Right lobe of liver (tissue), 6 donors: ENCODE measurements at regions not wholly inside any gene's neighbourhood (a gene's known extent, or its start where the extent isn't known, plus 50 kb on each side); places are given as distances from the start of the nearest gene placed in this dataset.

ENCODE experiments used
- ATAC-seq, 4 donors: fragments of 200-7000 bp; cut with Tn5 transposase; one replicate each; pipeline ENCODE4 v1.9.1; 2020; ENCODE audit warnings: mild to moderate bottlenecking in 4 of 4, moderate library complexity in 4 of 4
- DNase-seq, 3 donors: peaks; one replicate each; pipeline ENCODE4 v3.0.0-alpha.2; 2020
- H3K27ac ChIP-seq, 3 donors: fragments of 200-600 bp; one replicate each; pipeline ENCODE4 v1.8.0; 2022
- H3K27me3 ChIP-seq, 2 donors: fragments of 200-600 bp; one replicate each; pipeline ENCODE4 v1.8.0; 2022
- H3K36me3 ChIP-seq, 4 donors: fragments of 200-600 bp; sonication (generic) in 1 of 4; one replicate each; pipeline versions ENCODE4 v1.5.1 to v1.8.0; 2017 to 2022; ENCODE audit warnings: control low read depth in 1 of 4
- H3K4me1 ChIP-seq, 4 donors: fragments of 200-600 bp; sonication (generic) in 1 of 4; one replicate each; pipeline versions ENCODE4 v1.5.1 to v1.8.0; 2017 to 2022; ENCODE audit warnings: control low read depth in 1 of 4
- H3K4me3 ChIP-seq, 3 donors: fragments of 200-600 bp; one replicate each; pipeline ENCODE4 v1.8.0; 2022
- H3K9me3 ChIP-seq, 4 donors: fragments of 200-600 bp; sonication (generic) in 1 of 4; one replicate each; pipeline versions ENCODE4 v1.5.1 to v1.8.0; 2017 to 2022; ENCODE audit warnings: control low read depth in 1 of 4
- CTCF ChIP-seq, 4 donors: fragments of 200-600 bp in 3 of 4; fragments of 450-650 bp in 1 of 4; IDR thresholded peaks; one replicate each; pipeline versions ENCODE4 v1.5.1 to v1.8.0; 2016 to 2022; ENCODE audit warnings: antibody characterized with exemption in 4 of 4, mild to moderate bottlenecking in 2 of 4
- POLR2A ChIP-seq: fragments of 450-650 bp; IDR thresholded peaks from one replicate; pipeline ENCODE4 v1.6.1; 2017; ENCODE audit warnings: antibody characterized with exemption, mild to moderate bottlenecking
- WGBS: methylation state at CpG from one replicate; pipeline ENCODE4 v1.1.6; 2018; ENCODE audit warnings: low coverage, low lambda C conversion rate; ENCODE audit not compliant: insufficient coverage; ENCODE audit errors: missing lambda C conversion rate; 5-methylcytosine and 5-hydroxymethylcytosine counted together
- intact Hi-C, 2 donors: fragments of 100-400 bp; cut with DNase I; formaldehyde crosslinking; loops; one replicate each; pipeline versions ENCODE4 v1.11.2 to v1.14.1; 2022
- donor health status: DM: no; HTN: yes; CAD: no.
- donor health status: DM: no; HTN: no; CAD: no.
- donor health status: DM: no; HTN: no; CAD: no.
- donor health status: DM: no; HTN: yes; CAD: no.
- donor health status: DM: no; HTN: yes; CAD: no.

- H3K27me3 ChIP-seq = no peaks in the 10 kb centered on the region
- peaks cover 0 to 40% (median 18%) of the 10 kb centered on the region in 4 donors for H3K4me1 ChIP-seq
- DNase-seq (no peak), ATAC-seq (peak; percentile 38 to 66 (median 60))
- intact Hi-C loops = no loop called here
- WGBS = 6% methylated on average over 1 of the region's 1 CpG
- H3K4me3 ChIP-seq = no peak overlapping the region
- TF ChIP-seq CTCF (IDR thresholded peaks at IDR 0.05) (no peak), POLR2A (no peak)
- no peaks in the 10 kb centered on the region for H3K36me3 ChIP-seq
- peak overlapping the region; percentile 54 to 78 (median 75) for H3K27ac ChIP-seq
- no peaks in the 10 kb centered on the region for H3K9me3 ChIP-seq
Measured at GRCh38 chr1:94316183-94316582, 78.8 kb upstream of the ARHGAP29 start.

- no peaks in the 10 kb centered on the region for H3K36me3 ChIP-seq
- no peaks in the 10 kb centered on the region for H3K9me3 ChIP-seq
- ATAC-seq (peak; percentile 44 to 72 (median 61)), DNase-seq (peak in 1 of 3 donors; percentile 31)
- WGBS = 44% methylated on average over 1 of the region's 1 CpG
- TF ChIP-seq POLR2A (peak; percentile 34), CTCF (IDR thresholded peaks at IDR 0.05) (no peak)
- intact Hi-C loops = no loop called here
- H3K4me1 ChIP-seq = peaks cover 0 to 45% (median 21%) of the 10 kb centered on the region in 4 donors
- H3K27me3 ChIP-seq = no peaks in the 10 kb centered on the region
- H3K4me3 ChIP-seq = no peak overlapping the region
- H3K27ac ChIP-seq = peak overlapping the region; percentile 54 to 78 (median 75)
Measured at GRCh38 chr1:94315552-94316116, 78.2 kb upstream of the ARHGAP29 start.

GRCh38 chr1:94314222-94314858, 77.0 kb upstream of the ARHGAP29 start:
- Histone ChIP-seq H3K36me3 (no peaks in the 10 kb centered on the region), H3K27ac (peak overlapping the region; percentile 54 to 75 (median 55)), H3K9me3 (no peaks in the 10 kb centered on the region), H3K4me1 (peaks cover 0 to 58% (median 25%) of the 10 kb centered on the region in 4 donors), H3K4me3 (peak overlapping the region; percentile 41 to 52 (median 42)), H3K27me3 (no peaks in the 10 kb centered on the region)
- ATAC-seq (peak; percentile 29 to 55 (median 36)), DNase-seq (no peak)
- intact Hi-C loops = no loop called here
- TF ChIP-seq CTCF (IDR thresholded peaks at IDR 0.05) (no peak), POLR2A (no peak)
- WGBS = 27% methylated on average over 2 of the region's 2 CpGs

- DNase-seq (no peak), ATAC-seq (peak; percentile 55 to 77 (median 74))
- intact Hi-C loops = no loop called here
- H3K27ac ChIP-seq = peak overlapping the region; percentile 39 to 86 (median 73)
- TF ChIP-seq POLR2A (no peak), CTCF (IDR thresholded peaks at IDR 0.05) (no peak)
- H3K4me3 ChIP-seq = peak overlapping the region in 1 of 3 donors; percentile 29
- no peaks in the 10 kb centered on the region for H3K9me3 ChIP-seq
- peaks cover 0 to 38% (median 14%) of the 10 kb centered on the region in 4 donors for H3K4me1 ChIP-seq
- 35% methylated on average over 3 of the region's 3 CpGs for WGBS
- H3K27me3 ChIP-seq = no peaks in the 10 kb centered on the region
- H3K36me3 ChIP-seq = peaks cover 0 to 2% (median 0%) of the 10 kb centered on the region in 4 donors
Measured at GRCh38 chr1:94310570-94311270, 73.3 kb upstream of the ARHGAP29 start.
